CD14-positive monocyte (primary cell): ENCODE measurements at regions not wholly inside any gene's neighbourhood (a gene's known extent, or its start where the extent isn't known, plus 50 kb on each side); places are given as distances from the start of the nearest gene placed in this dataset.
"Not testable (repeated sequence)": the region's sequence is repeated elsewhere in the genome, so short reads cannot be mapped to it uniquely, and the experiment has no call there.

Source experiments
- DNase-seq, 3 donors: peaks; one replicate each; pipeline ENCODE4 v3.0.0-alpha.2; 2011 to 2022
- H2AFZ ChIP-seq: 2 replicates; pipeline ENCODE4 v1.6.0; 2012; ENCODE audit warnings: mild to moderate bottlenecking, low read depth, low read length, inconsistent platforms; ENCODE audit not compliant: insufficient read depth, poor library complexity, severe bottlenecking
- H3K27ac ChIP-seq, 2 donors: 1 replicate in 1 of 2; 2 replicates in 1 of 2; pipeline ENCODE4 v1.5.1; 2012 to 2013; ENCODE audit warnings: low read length in 2 of 2, control low read depth in 1 of 2, inconsistent platforms in 1 of 2, low read depth in 1 of 2, mild to moderate bottlenecking in 1 of 2
- H3K27me3 ChIP-seq, 2 donors: one replicate each; pipeline versions ENCODE4 v1.6.0 to v1.6.1; 2011 to 2013; ENCODE audit warnings: low read length in 2 of 2; ENCODE audit not compliant: control insufficient read depth in 2 of 2, insufficient read depth in 2 of 2
- H3K36me3 ChIP-seq, 2 donors: replicated peaks in 1 of 2; 1 replicate in 1 of 2; 2 replicates in 1 of 2; pipeline versions ENCODE4 v1.5.1 to v1.6.1; 2012 to 2013; ENCODE audit warnings: low read length in 2 of 2, control low read depth in 1 of 2, inconsistent platforms in 1 of 2, mild to moderate bottlenecking in 1 of 2; ENCODE audit not compliant: insufficient read depth in 2 of 2, control insufficient read depth in 1 of 2
- H3K4me1 ChIP-seq, 2 donors: 1 replicate in 1 of 2; 2 replicates in 1 of 2; pipeline versions ENCODE4 v1.5.1 to v1.6.1; 2012 to 2013; ENCODE audit warnings: low read length in 2 of 2, control low read depth in 1 of 2, inconsistent platforms in 1 of 2, mild to moderate bottlenecking in 1 of 2, moderate library complexity in 1 of 2; ENCODE audit not compliant: insufficient read depth in 2 of 2, control insufficient read depth in 1 of 2
- H3K4me2 ChIP-seq: replicated peaks from 2 replicates; pipeline ENCODE3; 2012; ENCODE audit warnings: low read length, moderate library complexity, mild to moderate bottlenecking; ENCODE audit not compliant: poor library complexity, severe bottlenecking; ENCODE audit errors: extremely low read depth
- H3K4me3 ChIP-seq, 3 experiments: fragments of 200-600 bp in 1 of 3; sonication (generic) in 1 of 3; replicated peaks in 1 of 3; 1 replicate in 2 of 3; 2 replicates in 1 of 3; pipeline ENCODE4 v1.5.1; 2011 to 2013; ENCODE audit warnings: low read length in 3 of 3, mild to moderate bottlenecking in 3 of 3, control low read depth in 2 of 3, low read depth in 2 of 3, inconsistent platforms in 1 of 3, moderate library complexity in 1 of 3
- H3K79me2 ChIP-seq: 2 replicates; pipeline ENCODE4 v1.6.0; 2012; ENCODE audit warnings: mild to moderate bottlenecking, control low read depth, inconsistent platforms, low read length, moderate library complexity; ENCODE audit not compliant: insufficient read depth
- H3K9ac ChIP-seq: 2 replicates; pipeline ENCODE4 v1.6.0; 2017; ENCODE audit warnings: low read length, mild to moderate bottlenecking; ENCODE audit not compliant: insufficient read depth, poor library complexity, severe bottlenecking
- H3K9me3 ChIP-seq, 2 donors: replicated peaks in 1 of 2; 1 replicate in 1 of 2; 2 replicates in 1 of 2; pipeline versions ENCODE4 v1.5.1 to v1.6.1; 2012 to 2013; ENCODE audit warnings: low read length in 2 of 2, control low read depth in 1 of 2; ENCODE audit not compliant: control insufficient read depth in 1 of 2, insufficient read depth in 1 of 2
- H4K20me1 ChIP-seq: 2 replicates; pipeline ENCODE4 v1.6.0; 2012; ENCODE audit warnings: mild to moderate bottlenecking, low read length, control low read depth, moderate library complexity; ENCODE audit not compliant: insufficient read depth
- H3K27ac Mint-ChIP-seq, 7 donors: one replicate each; pipeline ENCODE4 v1.8.0; 2020; ENCODE audit warnings: mild to moderate bottlenecking in 7 of 7, mixed read lengths in 7 of 7, moderate library complexity in 6 of 7, inconsistent platforms in 2 of 7
- H3K27me3 Mint-ChIP-seq, 3 donors: one replicate each; pipeline ENCODE4 v1.8.0; 2021 to 2022; ENCODE audit warnings: low read depth in 3 of 3, mild to moderate bottlenecking in 3 of 3, mixed read lengths in 3 of 3, moderate library complexity in 3 of 3, inconsistent platforms in 1 of 3
- H3K36me3 Mint-ChIP-seq, 2 donors: one replicate each; pipeline ENCODE4 v1.8.0; 2020; ENCODE audit warnings: mixed read lengths in 2 of 2, inconsistent platforms in 1 of 2, mild to moderate bottlenecking in 1 of 2
- H3K4me1 Mint-ChIP-seq: one replicate; pipeline ENCODE4 v1.8.0; 2020; ENCODE audit warnings: mild to moderate bottlenecking, mixed read lengths
- H3K4me3 Mint-ChIP-seq, 2 donors: one replicate each; pipeline ENCODE4 v1.8.0; 2020; ENCODE audit warnings: mild to moderate bottlenecking in 2 of 2, mixed read lengths in 2 of 2, moderate library complexity in 1 of 2
- H3K9me3 Mint-ChIP-seq, 7 donors: one replicate each; pipeline ENCODE4 v1.8.0; 2020 to 2022; ENCODE audit warnings: mixed read lengths in 7 of 7, mild to moderate bottlenecking in 6 of 7, moderate library complexity in 6 of 7, inconsistent platforms in 2 of 7
- CTCF ChIP-seq: fragments of 200-600 bp; IDR thresholded peaks from one replicate; pipeline ENCODE4 v1.8.0; 2022; ENCODE audit warnings: antibody characterized with exemption, mild to moderate bottlenecking
- WGBS: methylation state at CpG from one replicate; pipeline ENCODE4 v1.1.5; 2013; ENCODE audit warnings: missing lambda C conversion rate; ENCODE audit not compliant: insufficient coverage; 5-methylcytosine and 5-hydroxymethylcytosine counted together
- intact Hi-C, 2 donors: fragments of 100-400 bp; cut with micrococcal nuclease; formaldehyde crosslinking; loops; one replicate each; pipeline versions ENCODE4 v1.15.0 to v1.15.1; 2023

- no peak for TF ChIP-seq CTCF
- H3K27ac Mint-ChIP-seq: no peak overlapping the region
Measured at GRCh38 chr13:22929381-22930126, 251.2 kb upstream of the SGCG start.

GRCh38 chr13:22931576-22931975 is 249.2 kb upstream of the SGCG start:
- Histone ChIP-seq H3K9ac (no peak overlapping the region), H4K20me1 (no peaks in the 10 kb centered on the region), H3K4me1 (peaks cover 0 to 4% of the 10 kb centered on the region in 2 donors), H3K4me3 (no peak overlapping the region), H3K36me3 (no peaks in the 10 kb centered on the region), H3K27me3 (peaks cover 5 to 10% of the 10 kb centered on the region in 2 donors), H3K79me2 (no peaks in the 10 kb centered on the region), H2AFZ (no peak overlapping the region), H3K4me2 (no peak overlapping the region), H3K27ac (no peak overlapping the region), H3K9me3 (peaks cover 0 to 21% of the 10 kb centered on the region in 2 donors)
- no peak overlapping the region for H3K27ac Mint-ChIP-seq
- no CpG with 5 or more reads among the region's 1 CpG for whole genome bisulfite sequencing
- no peak overlapping the region for H3K4me3 Mint-ChIP-seq
- no peaks in the 10 kb centered on the region for H3K4me1 Mint-ChIP-seq
- peaks cover 0 to 16% (median 3%) of the 10 kb centered on the region in 7 donors for H3K9me3 Mint-ChIP-seq
- H3K36me3 Mint-ChIP-seq: no peaks in the 10 kb centered on the region
- intact Hi-C loops: no loop called here
- TF ChIP-seq CTCF: no peak
- H3K27me3 Mint-ChIP-seq: peaks cover 7 to 16% (median 15%) of the 10 kb centered on the region in 3 donors
- DNase-seq: no peak

More at GRCh38 chr13:22929381-22930126, 251.2 kb upstream of the SGCG start:
- H3K36me3 Mint-ChIP-seq: no peaks in the 10 kb centered on the region
- no peak overlapping the region for H3K27ac ChIP-seq
- peaks cover 0 to 6% of the 10 kb centered on the region in 2 donors for H3K4me1 ChIP-seq
- WGBS: 89% methylated on average over 5 of the region's 7 CpGs
- H3K27me3 Mint-ChIP-seq: peaks cover 23 to 34% (median 30%) of the 10 kb centered on the region in 3 donors
- intact Hi-C loops: no loop called here
- DNase-seq: no peak
- H3K36me3 ChIP-seq: no peaks in the 10 kb centered on the region
- H3K4me2 ChIP-seq: no peak overlapping the region
- H3K4me1 Mint-ChIP-seq: peaks cover 4% of the 10 kb centered on the region
- no peak overlapping the region for H3K4me3 ChIP-seq
- no peak overlapping the region for H3K9ac ChIP-seq
- peaks cover 0 to 16% (median 2%) of the 10 kb centered on the region in 7 donors for H3K9me3 Mint-ChIP-seq
- peaks cover 0 to 20% of the 10 kb centered on the region in 2 donors for H3K9me3 ChIP-seq
- H3K4me3 Mint-ChIP-seq: no peak overlapping the region
- no peaks in the 10 kb centered on the region for H3K79me2 ChIP-seq
- no peaks in the 10 kb centered on the region for H4K20me1 ChIP-seq
- H2AFZ ChIP-seq: no peak overlapping the region
- peaks cover 7 to 17% of the 10 kb centered on the region in 2 donors for H3K27me3 ChIP-seq

- H3K79me2 ChIP-seq, H3K36me3 ChIP-seq, intact Hi-C loops, H3K4me3 ChIP-seq, H3K4me3 Mint-ChIP-seq, H3K27ac Mint-ChIP-seq, H3K27me3 Mint-ChIP-seq, H3K27ac ChIP-seq, H2AFZ ChIP-seq, H3K4me2 ChIP-seq, H3K4me1 Mint-ChIP-seq, H4K20me1 ChIP-seq, DNase-seq, H3K4me1 ChIP-seq, H3K27me3 ChIP-seq, H3K36me3 Mint-ChIP-seq, H3K9ac ChIP-seq: not testable (repeated sequence)
- peaks cover 0 to 11% of the 10 kb centered on the region in 2 donors for H3K9me3 ChIP-seq
- peaks cover 0 to 14% (median 2%) of the 10 kb centered on the region in 7 donors for H3K9me3 Mint-ChIP-seq
- 86% methylated on average over 12 of the region's 20 CpGs for WGBS
Measured at GRCh38 chr13:22932632-22933412, 248.0 kb upstream of the SGCG start.
